ENCODE measurements at regions not wholly inside any gene's neighbourhood (a gene's known extent, or its start where the extent isn't known, plus 50 kb on each side); places are given as distances from the start of the nearest gene placed in this dataset.

GRCh38 chr4:141376769-141377168 lies 156.1 kb downstream of the ZNF330 start:
- no peak overlapping the region for H3K4me3 ChIP-seq (ENCODE audit: extremely low read depth in 1 of 4, insufficient read depth in 2 of 4, low read depth in 3 of 4, low read length in 4 of 4)
- H3K56ac ChIP-seq (replicated peaks; ENCODE audit: insufficient read length, low read depth, low read length), result no peak overlapping the region
- no peak overlapping the region for H3K4me2 ChIP-seq (ENCODE audit: insufficient read depth in 1 of 2, low read depth in 2 of 2, low read length in 2 of 2)
- H2BK15ac ChIP-seq (ENCODE audit: low read length), result no peak overlapping the region; the same call in 1 of the 2 replicates
- no peak overlapping the region for H3K14ac ChIP-seq (ENCODE audit: insufficient read length)
- H4K20me1 ChIP-seq (replicated peaks in 1 of 2; ENCODE audit: control insufficient read depth in 1 of 2, insufficient read depth in 2 of 2, low read length in 2 of 2), result no peaks in the 10 kb centered on the region
- H3K23me2 ChIP-seq (ENCODE audit: low read depth, low read length), result no peaks in the 10 kb centered on the region
- WGBS, 2 experiments (ENCODE audit: extremely low coverage in 1 of 2, insufficient coverage in 1 of 2, insufficient read length in 1 of 2, insufficient replicate concordance in 2 of 2, low coverage in 1 of 2, low lambda C conversion rate in 2 of 2, missing lambda C conversion rate in 1 of 2), result 90% methylated on average over 2 of the region's 2 CpGs; no CpG with 5 or more reads in 1 of the 2 experiments
- no peaks in the 10 kb centered on the region for H3K4me1 ChIP-seq (replicated peaks in 1 of 4; ENCODE audit: control insufficient read depth in 3 of 4, insufficient read depth in 4 of 4, low read length in 3 of 4)
- H3K36me3 ChIP-seq (ENCODE audit: control insufficient read depth in 2 of 4, insufficient read depth in 4 of 4, low read length in 3 of 4), result no peaks in the 10 kb centered on the region
- H4K91ac ChIP-seq (replicated peaks; ENCODE audit: insufficient read length, low read length), result no peak overlapping the region
- no peak overlapping the region for H3K27ac ChIP-seq (ENCODE audit: low read depth, low read length)
- no peaks in the 10 kb centered on the region for H3K79me2 ChIP-seq (ENCODE audit: control insufficient read depth in 1 of 2, insufficient read depth in 2 of 2, low read length in 2 of 2)
- TF ChIP-seq PHF8 (conservative IDR thresholded peaks at IDR 0.05; ENCODE audit: low read depth, low read length) (no peak), SP4 (IDR thresholded peaks at IDR 0.05; ENCODE audit: low read length) (no peak), KDM1A (IDR thresholded peaks at IDR 0.05; ENCODE audit: borderline replicate concordance, low read length) (no peak), CEBPB (IDR thresholded peaks at IDR 0.05; ENCODE audit: low read depth, low read length) (no peak), POLR2A (IDR thresholded peaks at IDR 0.05; ENCODE audit: control extremely low read depth in 1 of 2, low read depth in 2 of 2, low read length in 2 of 2) (no peak), BCL11A (IDR thresholded peaks at IDR 0.05; ENCODE audit: low read depth in 2 of 2, low read length in 2 of 2) (no peak), JUN (IDR thresholded peaks at IDR 0.05; ENCODE audit: low read depth, low read length) (no peak), CHD1 (IDR thresholded peaks at IDR 0.05; ENCODE audit: low read depth, low read length) (no peak), ATF2 (IDR thresholded peaks at IDR 0.05; ENCODE audit: low read length) (no peak), RXRA (IDR thresholded peaks at IDR 0.05; ENCODE audit: insufficient read depth, low read depth, low read length) (no peak), POLR2AphosphoS5 (IDR thresholded peaks at IDR 0.05; ENCODE audit: low read depth, low read length) (no peak)
- TF ChIP-seq, protein P1, sequence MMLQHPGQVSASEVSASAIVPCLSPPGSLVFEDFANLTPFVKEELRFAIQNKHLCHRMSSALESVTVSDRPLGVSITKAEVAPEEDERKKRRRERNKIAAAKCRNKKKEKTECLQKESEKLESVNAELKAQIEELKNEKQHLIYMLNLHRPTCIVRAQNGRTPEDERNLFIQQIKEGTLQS (IDR thresholded peaks at IDR 0.05; ENCODE audit: insufficient read depth, low read depth, low read length), result no peak
- H2BK120ac ChIP-seq (replicated peaks; ENCODE audit: low read depth, low read length), result no peak overlapping the region
- FAIRE-seq (no peak), DNase-seq (ENCODE audit: low read depth in 1 of 2, low spot score in 2 of 2) (no peak)
- no peak overlapping the region for H3K9ac ChIP-seq (replicated peaks in 1 of 4; ENCODE audit: extremely low read depth in 1 of 4, low read depth in 3 of 4, low read length in 3 of 4)
- H2BK5ac ChIP-seq (ENCODE audit: low read depth, low read length), result no peak overlapping the region
- H3K79me1 ChIP-seq (ENCODE audit: low read depth, low read length), result no peaks in the 10 kb centered on the region
- no peak overlapping the region for H2BK12ac ChIP-seq (ENCODE audit: low read depth, low read length)
- no peak overlapping the region for H3K18ac ChIP-seq (ENCODE audit: extremely low read depth, low read length)
- no peak overlapping the region for H4K8ac ChIP-seq (ENCODE audit: extremely low read depth, insufficient read depth, low read length)
- H2BK20ac ChIP-seq (ENCODE audit: low read length), result no peak overlapping the region
- no peaks in the 10 kb centered on the region for H3K27me3 ChIP-seq (replicated peaks in 1 of 4; ENCODE audit: control insufficient read depth in 3 of 4, extremely low read depth in 1 of 4, insufficient read depth in 3 of 4, low read length in 3 of 4)
- H2AK5ac ChIP-seq (ENCODE audit: low read depth, low read length), result no peak overlapping the region
- H2AFZ ChIP-seq (ENCODE audit: low read length), result no peak overlapping the region
- no peak overlapping the region for H4K5ac ChIP-seq (ENCODE audit: insufficient read length, low read depth, low read length)
- no peak overlapping the region for H3K23ac ChIP-seq (ENCODE audit: insufficient read length)
- CTCF ChIA-PET (ENCODE audit: partially characterized antibody), result interaction anchor here (0.8 to 1.4 kb wide), 2 partner anchors 79 to 243 kb away, joined by 3 read pairs; partner anchors contain the start of gene RNF150
- H3K9me3 ChIP-seq (ENCODE audit: insufficient read depth in 2 of 2, low read depth in 1 of 2, low read length in 1 of 2), result peaks cover 10% of the 10 kb centered on the region in 2 experiments; a peak in 2 of 4 replicates
- no peak overlapping the region for H3K4ac ChIP-seq (replicated peaks; ENCODE audit: insufficient read length, low read depth, low read length)
- POLR2A ChIA-PET (ENCODE audit: partially characterized antibody), result no interaction called here

All from H1 (cell line).